Adipocyte (in vitro differentiated cells): ENCODE measurements at regions not wholly inside any gene's neighbourhood (a gene's known extent, or its start where the extent isn't known, plus 50 kb on each side); places are given as distances from the start of the nearest gene placed in this dataset.

Experiments
- DNase-seq: peaks from one replicate; pipeline ENCODE4 v3.0.0-alpha.2; 2015; ENCODE audit warnings: low read depth
- H3K27me3 ChIP-seq: replicated peaks from 2 replicates; pipeline ENCODE4 v1.7.0; 2013; ENCODE audit warnings: mild to moderate bottlenecking, low read length, moderate library complexity; ENCODE audit not compliant: control insufficient read depth, insufficient read depth
- H3K36me3 ChIP-seq: 2 replicates; pipeline ENCODE4 v1.7.0; 2013; ENCODE audit warnings: low read length, mild to moderate bottlenecking, moderate library complexity; ENCODE audit not compliant: control insufficient read depth, insufficient read depth, severe bottlenecking
- H3K4me1 ChIP-seq: 2 replicates; pipeline ENCODE4 v1.7.0; 2013; ENCODE audit warnings: mild to moderate bottlenecking, low read length, moderate library complexity; ENCODE audit not compliant: control insufficient read depth, insufficient read depth
- H3K4me3 ChIP-seq: 2 replicates; pipeline ENCODE4 v1.7.0; 2013; ENCODE audit warnings: mild to moderate bottlenecking, low read length, moderate library complexity
- H3K9ac ChIP-seq: 2 replicates; pipeline ENCODE4 v1.7.0; 2013; ENCODE audit warnings: mild to moderate bottlenecking, low read length, moderate library complexity
- H3K9me3 ChIP-seq: 2 replicates; pipeline ENCODE4 v1.7.0; 2013; ENCODE audit warnings: mild to moderate bottlenecking, low read length, moderate library complexity; ENCODE audit not compliant: control insufficient read depth

- H3K36me3 ChIP-seq = no peaks in the 10 kb centered on the region
- H3K4me1 ChIP-seq = no peaks in the 10 kb centered on the region
- no peak overlapping the region for H3K4me3 ChIP-seq
- H3K9me3 ChIP-seq = no peaks in the 10 kb centered on the region
- H3K27me3 ChIP-seq = peaks cover 9% of the 10 kb centered on the region
- no peak for DNase-seq
- H3K9ac ChIP-seq = no peak overlapping the region
Measured at GRCh38 chr22:22709719-22710445, 65.5 kb downstream of the GGTLC2 start.

- no peaks in the 10 kb centered on the region for H3K9me3 ChIP-seq
- no peaks in the 10 kb centered on the region for H3K4me1 ChIP-seq
- no peak overlapping the region for H3K9ac ChIP-seq
- no peak overlapping the region for H3K4me3 ChIP-seq
- H3K27me3 ChIP-seq = peaks cover 14% of the 10 kb centered on the region
- H3K36me3 ChIP-seq = no peaks in the 10 kb centered on the region
- DNase-seq = peak; percentile 42
Measured at GRCh38 chr22:22710719-22711531, 66.5 kb downstream of the GGTLC2 start.

DNA sequence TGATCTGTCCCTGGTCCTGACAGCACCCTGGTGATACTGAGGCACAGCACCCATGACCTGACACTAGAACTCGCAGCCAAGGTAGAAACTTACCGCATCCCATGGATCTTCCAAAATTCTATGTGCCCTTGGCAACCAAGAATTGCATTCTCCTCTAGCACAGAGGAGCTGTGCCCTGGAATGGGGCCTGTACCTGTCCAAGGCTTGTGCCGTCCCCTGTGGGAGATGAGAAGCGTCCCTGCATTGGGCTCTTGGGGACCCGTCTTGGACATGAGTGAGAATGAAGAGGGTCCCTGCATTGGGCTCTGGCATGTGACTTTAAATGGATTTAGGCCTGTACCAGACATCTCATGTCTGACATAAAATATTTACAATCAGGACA lies 67.1 kb downstream of the GGTLC2 start:
- Histone ChIP-seq H3K27me3 (peaks cover 18% of the 10 kb centered on the region), H3K4me3 (no peak overlapping the region), H3K4me1 (no peaks in the 10 kb centered on the region), H3K9me3 (no peaks in the 10 kb centered on the region), H3K9ac (no peak overlapping the region), H3K36me3 (no peaks in the 10 kb centered on the region)
- no peak for DNase-seq

DNA sequence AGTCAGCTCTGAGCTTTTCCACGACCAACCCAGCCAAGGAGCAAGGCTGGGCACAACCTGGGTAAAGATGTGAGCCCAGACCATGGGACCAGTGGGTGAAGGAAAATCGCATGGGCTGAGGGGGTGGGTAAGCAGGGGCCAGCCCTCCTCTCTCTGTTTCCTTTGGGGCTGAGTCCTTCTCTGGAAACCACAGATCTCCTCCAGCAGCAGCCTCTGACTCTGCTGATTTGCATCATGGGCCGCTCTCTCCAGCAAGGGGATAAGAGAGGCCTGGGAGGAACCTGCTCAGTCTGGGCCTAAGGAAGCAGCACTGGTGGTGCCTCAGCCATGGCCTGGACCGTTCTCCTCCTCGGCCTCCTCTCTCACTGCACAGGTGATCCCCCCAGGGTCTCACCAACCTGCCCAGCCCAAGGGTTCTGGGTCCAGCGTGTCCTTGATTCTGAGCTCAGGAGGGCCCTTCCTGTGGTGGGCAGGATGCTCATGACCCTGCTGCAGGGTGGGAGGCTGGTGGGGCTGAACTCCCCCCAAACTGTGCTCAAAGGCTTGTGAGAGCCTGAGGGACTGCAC lies 67.8 kb downstream of the GGTLC2 start:
- H3K27me3 ChIP-seq = peaks cover 18% of the 10 kb centered on the region
- DNase-seq = no peak
- no peak overlapping the region for H3K4me3 ChIP-seq
- no peaks in the 10 kb centered on the region for H3K4me1 ChIP-seq
- no peaks in the 10 kb centered on the region for H3K36me3 ChIP-seq
- no peak overlapping the region for H3K9ac ChIP-seq
- no peaks in the 10 kb centered on the region for H3K9me3 ChIP-seq

DNA sequence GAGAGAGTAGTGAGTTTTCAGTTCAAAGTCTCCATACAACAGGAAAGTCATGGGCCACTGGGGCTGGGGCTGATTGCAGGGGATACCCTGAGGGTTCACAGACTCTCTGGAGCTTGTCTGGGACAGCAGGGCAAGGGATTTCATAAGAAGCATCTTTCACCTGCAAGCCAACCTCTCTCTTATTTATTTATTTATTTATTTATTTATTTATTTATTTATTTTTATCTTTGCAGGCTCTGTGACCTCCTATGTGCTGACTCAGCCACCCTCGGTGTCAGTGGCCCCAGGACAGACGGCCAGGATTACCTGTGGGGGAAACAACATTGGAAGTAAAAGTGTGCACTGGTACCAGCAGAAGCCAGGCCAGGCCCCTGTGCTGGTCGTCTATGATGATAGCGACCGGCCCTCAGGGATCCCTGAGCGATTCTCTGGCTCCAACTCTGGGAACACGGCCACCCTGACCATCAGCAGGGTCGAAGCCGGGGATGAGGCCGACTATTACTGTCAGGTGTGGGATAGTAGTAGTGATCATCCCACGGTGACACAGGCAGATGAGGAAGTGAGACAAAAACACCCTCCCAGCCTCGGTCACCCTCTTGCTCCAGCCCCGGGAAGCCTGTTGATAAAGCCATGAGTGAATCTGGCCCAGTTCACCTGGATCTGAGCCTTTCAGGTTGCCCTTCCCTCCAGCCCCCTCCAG lies 68.4 kb downstream of the GGTLC2 start:
- no peaks in the 10 kb centered on the region for H3K36me3 ChIP-seq
- H3K9me3 ChIP-seq = no peaks in the 10 kb centered on the region
- no peak for DNase-seq
- no peak overlapping the region for H3K9ac ChIP-seq
- H3K4me1 ChIP-seq = no peaks in the 10 kb centered on the region
- H3K4me3 ChIP-seq = no peak overlapping the region
- peaks cover 18% of the 10 kb centered on the region for H3K27me3 ChIP-seq

DNA sequence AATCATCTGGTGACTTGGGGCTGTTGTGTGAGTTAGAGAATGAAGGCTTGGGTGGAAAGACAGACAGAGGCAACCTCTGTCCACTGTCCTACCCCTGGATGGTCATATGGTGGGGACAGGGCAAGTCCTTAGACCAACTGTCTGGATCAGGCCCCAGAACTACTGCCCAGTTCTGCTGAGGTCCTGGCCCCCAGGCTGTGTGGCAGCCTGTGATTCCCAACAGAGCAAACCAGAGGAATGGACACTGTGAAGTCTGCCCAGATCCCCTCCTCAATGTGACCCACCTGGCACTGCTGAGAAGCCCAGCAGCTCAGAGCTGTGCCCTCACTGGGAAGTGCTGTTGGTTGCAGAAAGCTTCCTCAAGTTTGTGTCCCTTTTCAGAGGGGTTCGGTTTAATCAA lies 69.0 kb downstream of the GGTLC2 start:
- Histone ChIP-seq H3K4me3 (no peak overlapping the region), H3K27me3 (peaks cover 18% of the 10 kb centered on the region), H3K9me3 (no peaks in the 10 kb centered on the region), H3K4me1 (no peaks in the 10 kb centered on the region), H3K9ac (no peak overlapping the region), H3K36me3 (no peaks in the 10 kb centered on the region)
- no peak for DNase-seq

- peaks cover 18% of the 10 kb centered on the region for H3K27me3 ChIP-seq
- no peaks in the 10 kb centered on the region for H3K36me3 ChIP-seq
Measured at GRCh38 chr22:22714600-22715335, 70.4 kb downstream of the GGTLC2 start.

GRCh38 chr22:22716136-22716665 lies 71.8 kb downstream of the GGTLC2 start:
- Histone ChIP-seq H3K27me3 (peaks cover 18% of the 10 kb centered on the region), H3K36me3 (no peaks in the 10 kb centered on the region), H3K9me3 (no peaks in the 10 kb centered on the region), H3K9ac (no peak overlapping the region), H3K4me3 (no peak overlapping the region), H3K4me1 (peaks cover 13% of the 10 kb centered on the region)
- DNase-seq = no peak

More at GRCh38 chr22:22714600-22715335, 70.4 kb downstream of the GGTLC2 start:
- Histone ChIP-seq H3K9me3 (no peaks in the 10 kb centered on the region), H3K4me1 (no peaks in the 10 kb centered on the region), H3K9ac (no peak overlapping the region), H3K4me3 (no peak overlapping the region)
- no peak for DNase-seq

- no peaks in the 10 kb centered on the region for H3K9me3 ChIP-seq
- no peak for DNase-seq
- H3K9ac ChIP-seq = no peak overlapping the region
- H3K4me3 ChIP-seq = no peak overlapping the region
- H3K36me3 ChIP-seq = no peaks in the 10 kb centered on the region
- H3K4me1 ChIP-seq = peaks cover 28% of the 10 kb centered on the region
- H3K27me3 ChIP-seq = peaks cover 14% of the 10 kb centered on the region
Measured at GRCh38 chr22:22717664-22718063, 73.2 kb downstream of the GGTLC2 start.

DNA sequence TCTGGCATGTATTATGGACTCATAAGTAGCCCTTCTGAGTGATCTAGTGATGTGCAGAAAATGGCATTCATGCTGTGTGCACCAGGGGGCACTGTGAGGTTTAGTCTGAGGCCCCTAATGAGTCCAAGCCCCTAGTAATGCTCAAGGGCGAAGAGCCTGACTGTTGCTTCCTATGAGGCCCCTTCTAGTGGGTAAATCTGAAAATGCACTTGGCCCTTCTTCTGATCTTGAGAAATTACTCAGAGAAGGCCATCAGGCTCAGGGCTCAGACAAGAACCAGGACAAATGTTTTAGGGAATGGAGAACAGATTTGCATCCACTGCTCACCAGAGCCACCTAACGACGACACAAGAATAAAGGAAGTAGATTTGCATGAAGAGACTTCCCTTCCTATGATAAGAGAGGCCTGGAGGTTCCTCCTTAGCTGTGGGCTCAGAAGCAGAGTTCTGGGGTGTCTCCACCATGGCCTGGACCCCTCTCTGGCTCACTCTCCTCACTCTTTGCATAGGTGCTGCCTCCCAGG lies 75.8 kb downstream of the GGTLC2 start:
- Histone ChIP-seq H3K9ac (peak overlapping the region; percentile 52), H3K27me3 (peaks cover 9% of the 10 kb centered on the region), H3K36me3 (no peaks in the 10 kb centered on the region), H3K9me3 (no peaks in the 10 kb centered on the region), H3K4me1 (peaks cover 28% of the 10 kb centered on the region), H3K4me3 (no peak overlapping the region)
- peak; percentile 10 for DNase-seq
